CD4-positive, alpha-beta memory T cell (primary cell): ENCODE measurements at regions not wholly inside any gene's neighbourhood (a gene's known extent, or its start where the extent isn't known, plus 50 kb on each side); places are given as distances from the start of the nearest gene placed in this dataset.
"Not testable (repeated sequence)": the region's sequence is repeated elsewhere in the genome, so short reads cannot be mapped to it uniquely, and the experiment has no call there.

Experiments
- CTCF ChIA-PET: fragments of 350-600 bp; sonication (Branson Sonifier 250); formaldehyde crosslinking; loops from one replicate; lab custom pipeline; 2021; ENCODE audit warnings: inconsistent platforms; ENCODE audit not compliant: partially characterized antibody; lab: Charles Lee
- POLR2A ChIA-PET: fragments of 350-600 bp; sonication (Branson Sonifier 250); formaldehyde crosslinking; loops from one replicate; lab custom pipeline; 2021; ENCODE audit not compliant: partially characterized antibody; lab: Charles Lee
- DNase-seq, 5 donors: peaks; one replicate each; pipeline versions ENCODE4 v3.0.0 to v3.0.0-alpha.2; 2020 to 2022; ENCODE audit warnings: mixed read lengths in 1 of 5
- H3K27ac ChIP-seq: one replicate; pipeline ENCODE4 v1.7.0; 2013; ENCODE audit warnings: low read depth, low read length
- H3K27me3 ChIP-seq: 2 replicates; pipeline ENCODE4 v1.7.0; 2013; ENCODE audit warnings: mild to moderate bottlenecking, low read length, moderate library complexity; ENCODE audit not compliant: insufficient read depth
- H3K36me3 ChIP-seq: 2 replicates; pipeline ENCODE4 v1.7.0; 2013; ENCODE audit warnings: mild to moderate bottlenecking, low read length, moderate library complexity; ENCODE audit not compliant: insufficient read depth
- H3K4me1 ChIP-seq: 2 replicates; pipeline ENCODE4 v1.7.0; 2013; ENCODE audit warnings: mild to moderate bottlenecking, low read length, moderate library complexity; ENCODE audit not compliant: insufficient read depth
- H3K4me3 ChIP-seq, 2 donors: one replicate each; pipeline ENCODE4 v1.7.0; 2013; ENCODE audit warnings: low read length in 2 of 2, mild to moderate bottlenecking in 1 of 2
- H3K9me3 ChIP-seq, 2 donors: one replicate each; pipeline ENCODE4 v1.7.0; 2013; ENCODE audit warnings: low read length in 2 of 2, control low read depth in 1 of 2; ENCODE audit not compliant: control insufficient read depth in 1 of 2
- H3K27ac Mint-ChIP-seq, 7 donors: one replicate each; pipeline ENCODE4 v1.8.0; 2020 to 2021; ENCODE audit warnings: mixed read lengths in 7 of 7, mild to moderate bottlenecking in 6 of 7, inconsistent platforms in 3 of 7, moderate library complexity in 3 of 7
- H3K27me3 Mint-ChIP-seq, 2 donors: one replicate each; pipeline ENCODE4 v1.8.0; 2020 to 2021; ENCODE audit warnings: mixed read lengths in 2 of 2
- H3K36me3 Mint-ChIP-seq, 2 donors: one replicate each; pipeline ENCODE4 v1.8.0; 2020 to 2021; ENCODE audit warnings: mixed read lengths in 2 of 2, inconsistent platforms in 1 of 2, mild to moderate bottlenecking in 1 of 2
- H3K4me1 Mint-ChIP-seq, 4 donors: one replicate each; pipeline ENCODE4 v1.8.0; 2020 to 2021; ENCODE audit warnings: mixed read lengths in 4 of 4, mild to moderate bottlenecking in 1 of 4
- H3K4me3 Mint-ChIP-seq, 8 donors: one replicate each; pipeline ENCODE4 v1.8.0; 2020 to 2021; ENCODE audit warnings: mixed read lengths in 8 of 8, mild to moderate bottlenecking in 7 of 8, moderate library complexity in 6 of 8, inconsistent platforms in 3 of 8
- H3K9me3 Mint-ChIP-seq, 8 donors: one replicate each; pipeline ENCODE4 v1.8.0; 2020 to 2021; ENCODE audit warnings: mixed read lengths in 8 of 8, mild to moderate bottlenecking in 5 of 8, inconsistent platforms in 3 of 8, moderate library complexity in 1 of 8
- intact Hi-C: fragments of 100-400 bp; cut with micrococcal nuclease; formaldehyde crosslinking; loops from one replicate; pipeline ENCODE4 v1.15.1; 2023

DNA sequence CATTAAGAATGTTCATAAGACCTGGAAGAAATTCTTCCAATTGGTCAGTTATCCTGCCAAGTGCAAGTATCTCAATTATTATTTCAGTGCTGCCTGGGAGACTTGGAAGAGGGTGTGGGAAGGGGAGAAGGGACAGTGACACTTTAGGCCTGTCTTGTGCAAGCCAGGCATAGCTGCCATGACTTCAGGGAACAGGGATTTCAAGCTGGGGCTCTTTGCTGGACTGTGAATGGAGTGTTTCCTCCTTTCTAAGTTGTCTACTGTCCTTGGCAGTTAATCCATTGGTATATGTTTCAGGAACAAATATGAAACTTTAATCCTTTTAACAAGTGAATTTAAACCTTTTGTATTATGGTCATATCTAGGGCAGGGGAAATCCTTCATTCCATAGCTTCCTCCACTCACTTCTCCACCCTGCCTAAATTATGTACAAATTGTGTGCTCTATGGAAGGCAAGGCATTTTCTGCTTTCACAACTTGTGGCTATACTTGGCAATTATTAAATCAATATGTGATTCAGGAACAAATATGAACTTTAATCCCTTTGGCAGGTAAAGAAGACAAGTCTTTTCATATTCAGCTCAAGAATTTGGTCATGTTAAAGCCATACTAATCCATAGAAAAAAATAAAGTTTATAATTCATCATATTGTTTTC lies 72.7 kb upstream of the IL33 start:
- ChIA-PET CTCF (no interaction called here), POLR2A (no interaction called here)
- H3K27me3 Mint-ChIP-seq, result peaks cover 1 to 2% of the 10 kb centered on the region in 2 donors
- Histone ChIP-seq H3K27me3 (no peaks in the 10 kb centered on the region), H3K36me3 (no peaks in the 10 kb centered on the region), H3K4me1 (no peaks in the 10 kb centered on the region), H3K27ac (no peak overlapping the region), H3K4me3 (no peak overlapping the region), H3K9me3 (no peaks in the 10 kb centered on the region)
- peaks cover 0 to 2% (median 0%) of the 10 kb centered on the region in 8 donors for H3K9me3 Mint-ChIP-seq
- H3K4me3 Mint-ChIP-seq, result no peak overlapping the region
- DNase-seq, result no peak
- no peak overlapping the region for H3K27ac Mint-ChIP-seq
- intact Hi-C loops, result no loop called here
- H3K4me1 Mint-ChIP-seq, result no peaks in the 10 kb centered on the region
- H3K36me3 Mint-ChIP-seq, result no peaks in the 10 kb centered on the region

- H3K4me1 ChIP-seq, H3K9me3 ChIP-seq, H3K9me3 Mint-ChIP-seq, H3K27me3 Mint-ChIP-seq, H3K27me3 ChIP-seq, H3K27ac Mint-ChIP-seq, POLR2A ChIA-PET, H3K36me3 ChIP-seq, CTCF ChIA-PET, H3K4me3 ChIP-seq, H3K36me3 Mint-ChIP-seq, H3K4me1 Mint-ChIP-seq, DNase-seq, intact Hi-C loops, H3K27ac ChIP-seq: not testable (repeated sequence)
- peak overlapping the region in 2 of 8 donors; percentile 20 to 51 for H3K4me3 Mint-ChIP-seq
Observed at GRCh38 chr9:6135780-6136179, 79.8 kb upstream of the IL33 start.

DNA sequence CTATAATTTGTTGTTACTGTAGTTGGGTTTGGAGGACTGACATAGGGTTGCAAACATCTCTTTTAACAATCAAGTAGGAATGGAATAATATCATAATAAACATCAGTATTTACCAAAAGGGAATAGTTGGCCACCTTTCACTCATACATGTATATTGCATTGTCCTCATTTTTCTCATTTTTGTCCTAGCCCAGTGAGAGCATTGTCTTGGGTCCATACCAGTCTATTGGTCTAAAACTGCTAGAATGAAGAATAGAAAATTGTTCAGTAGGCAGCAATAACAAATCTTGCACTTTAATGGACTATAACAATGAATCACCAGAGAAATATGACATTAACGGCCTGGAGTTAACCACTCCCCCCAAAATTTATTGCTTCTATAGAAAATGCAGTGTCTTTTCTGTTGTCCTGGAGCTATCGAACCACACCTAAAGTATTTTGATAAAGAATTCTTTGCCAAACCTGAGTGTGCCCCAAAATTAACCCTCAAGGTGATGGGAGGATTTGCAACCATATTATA lies 80.9 kb upstream of the IL33 start:
- ChIA-PET CTCF (no interaction called here), POLR2A (no interaction called here)
- Histone ChIP-seq H3K9me3 (no peaks in the 10 kb centered on the region), H3K4me3 (no peak overlapping the region), H3K4me1 (peaks cover 6% of the 10 kb centered on the region), H3K27ac (no peak overlapping the region), H3K27me3 (no peaks in the 10 kb centered on the region), H3K36me3 (no peaks in the 10 kb centered on the region)
- no peak for DNase-seq
- Mint-ChIP-seq H3K4me1 (peaks cover 3 to 9% (median 6%) of the 10 kb centered on the region in 4 donors), H3K9me3 (peaks cover 0 to 6% (median 0%) of the 10 kb centered on the region in 8 donors), H3K27ac (peak overlapping the region in 1 of 7 donors; percentile 68), H3K36me3 (no peaks in the 10 kb centered on the region), H3K27me3 (peaks cover 1 to 2% of the 10 kb centered on the region in 2 donors), H3K4me3 (no peak overlapping the region)
- intact Hi-C loops, result no loop called here

- H3K4me1 Mint-ChIP-seq, result peaks cover 3 to 9% (median 6%) of the 10 kb centered on the region in 4 donors
- H3K27me3 Mint-ChIP-seq, result peaks cover 2 to 5% of the 10 kb centered on the region in 2 donors
- peak in 2 of 5 donors; percentile 2 to 5 for DNase-seq
- peak overlapping the region in 1 of 8 donors; percentile 22 for H3K4me3 Mint-ChIP-seq
- CTCF ChIA-PET, result no interaction called here
- no peak overlapping the region for H3K27ac ChIP-seq
- H3K36me3 ChIP-seq, result no peaks in the 10 kb centered on the region
- peaks cover 0 to 4% (median 0%) of the 10 kb centered on the region in 8 donors for H3K9me3 Mint-ChIP-seq
- H3K9me3 ChIP-seq, result no peaks in the 10 kb centered on the region
- H3K4me1 ChIP-seq, result peaks cover 6% of the 10 kb centered on the region
- POLR2A ChIA-PET, result no interaction called here
- no peaks in the 10 kb centered on the region for H3K27me3 ChIP-seq
- no peak overlapping the region for H3K4me3 ChIP-seq
- H3K27ac Mint-ChIP-seq, result no peak overlapping the region
- H3K36me3 Mint-ChIP-seq, result no peaks in the 10 kb centered on the region
- intact Hi-C loops, result no loop called here
Observed at GRCh38 chr9:6133346-6134063, 82.1 kb upstream of the IL33 start.

DNA sequence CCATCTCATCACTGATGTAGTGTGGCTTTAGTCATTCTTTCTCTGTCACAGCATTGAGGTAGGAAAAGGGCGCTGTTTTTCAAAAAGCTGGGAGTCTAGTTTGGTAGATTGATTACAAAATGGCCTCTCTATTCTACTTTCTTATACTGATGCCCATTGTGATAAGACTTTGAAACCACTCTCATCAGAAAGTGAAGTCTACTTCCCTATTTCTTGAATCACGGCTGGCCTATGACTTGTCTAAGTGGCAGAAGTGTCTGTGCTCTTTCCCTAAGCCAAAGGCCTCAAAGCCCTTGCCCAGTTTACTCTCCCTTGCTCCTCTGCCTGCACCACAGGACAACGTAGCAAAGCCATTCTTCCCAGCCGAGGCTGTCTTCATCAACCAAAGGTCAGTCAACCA lies 83.0 kb upstream of the IL33 start:
- H3K4me3 Mint-ChIP-seq, result no peak overlapping the region
- H3K4me1 ChIP-seq, result peaks cover 6% of the 10 kb centered on the region
- H3K4me3 ChIP-seq, result no peak overlapping the region
- H3K4me1 Mint-ChIP-seq, result peaks cover 3 to 9% (median 6%) of the 10 kb centered on the region in 4 donors
- H3K27me3 Mint-ChIP-seq, result peaks cover 0 to 4% of the 10 kb centered on the region in 2 donors
- H3K27ac ChIP-seq, result no peak overlapping the region
- H3K9me3 ChIP-seq, result no peaks in the 10 kb centered on the region
- POLR2A ChIA-PET, result no interaction called here
- H3K36me3 ChIP-seq, result no peaks in the 10 kb centered on the region
- CTCF ChIA-PET, result no interaction called here
- no peaks in the 10 kb centered on the region for H3K36me3 Mint-ChIP-seq
- H3K27me3 ChIP-seq, result no peaks in the 10 kb centered on the region
- H3K9me3 Mint-ChIP-seq, result peaks cover 0 to 4% (median 0%) of the 10 kb centered on the region in 8 donors
- H3K27ac Mint-ChIP-seq, result no peak overlapping the region
- intact Hi-C loops, result no loop called here
- no peak for DNase-seq

- ChIA-PET POLR2A (no interaction called here), CTCF (interaction anchor here (1.1 kb wide), 1 partner anchor 16 kb away, joined by 3 read pairs; no protein-coding TSS in a partner anchor)
- intact Hi-C loops, result no loop called here
- Mint-ChIP-seq H3K4me3 (no peak overlapping the region), H3K27ac (no peak overlapping the region), H3K4me1 (peaks cover 0 to 2% (median 0%) of the 10 kb centered on the region in 4 donors), H3K36me3 (no peaks in the 10 kb centered on the region), H3K9me3 (peaks cover 0 to 2% (median 0%) of the 10 kb centered on the region in 8 donors), H3K27me3 (peaks cover 2 to 9% of the 10 kb centered on the region in 2 donors)
- H3K9me3 ChIP-seq, result no peaks in the 10 kb centered on the region
- H3K27me3 ChIP-seq, result no peaks in the 10 kb centered on the region
- no peak overlapping the region for H3K4me3 ChIP-seq
- no peak for DNase-seq
- no peaks in the 10 kb centered on the region for H3K4me1 ChIP-seq
- H3K36me3 ChIP-seq, result no peaks in the 10 kb centered on the region
- no peak overlapping the region for H3K27ac ChIP-seq
Observed at GRCh38 chr9:6128030-6128429, 87.6 kb upstream of the IL33 start.

- Mint-ChIP-seq H3K9me3 (peaks cover 0 to 2% (median 0%) of the 10 kb centered on the region in 8 donors), H3K4me1 (no peaks in the 10 kb centered on the region), H3K36me3 (no peaks in the 10 kb centered on the region), H3K27me3 (peaks cover 5 to 12% of the 10 kb centered on the region in 2 donors), H3K4me3 (no peak overlapping the region), H3K27ac (no peak overlapping the region)
- no peak for DNase-seq
- ChIA-PET POLR2A (no interaction called here), CTCF (no interaction called here)
- Histone ChIP-seq H3K27me3 (no peaks in the 10 kb centered on the region), H3K4me1 (no peaks in the 10 kb centered on the region), H3K4me3 (no peak overlapping the region), H3K36me3 (no peaks in the 10 kb centered on the region), H3K27ac (no peak overlapping the region), H3K9me3 (no peaks in the 10 kb centered on the region)
- intact Hi-C loops, result no loop called here
Observed at GRCh38 chr9:6126377-6126776, 89.2 kb upstream of the IL33 start.
